GM12874 (cell line): ENCODE measurements at regions not wholly inside any gene's neighbourhood (a gene's known extent, or its start where the extent isn't known, plus 50 kb on each side); places are given as distances from the start of the nearest gene placed in this dataset.

ENCODE experiments used
- TF ChIP-seq, protein P1 (sequence below): IDR thresholded peaks from 2 replicates; pipeline ENCODE4 v1.5.1; 2011; ENCODE audit warnings: low read depth, mild to moderate bottlenecking, control low read depth, low read length, moderate library complexity; ENCODE audit not compliant: insufficient read depth

GRCh38 chr6:108739496-108740330 is 108.5 kb upstream of the ARMC2 start:
- TF ChIP-seq, protein P1, sequence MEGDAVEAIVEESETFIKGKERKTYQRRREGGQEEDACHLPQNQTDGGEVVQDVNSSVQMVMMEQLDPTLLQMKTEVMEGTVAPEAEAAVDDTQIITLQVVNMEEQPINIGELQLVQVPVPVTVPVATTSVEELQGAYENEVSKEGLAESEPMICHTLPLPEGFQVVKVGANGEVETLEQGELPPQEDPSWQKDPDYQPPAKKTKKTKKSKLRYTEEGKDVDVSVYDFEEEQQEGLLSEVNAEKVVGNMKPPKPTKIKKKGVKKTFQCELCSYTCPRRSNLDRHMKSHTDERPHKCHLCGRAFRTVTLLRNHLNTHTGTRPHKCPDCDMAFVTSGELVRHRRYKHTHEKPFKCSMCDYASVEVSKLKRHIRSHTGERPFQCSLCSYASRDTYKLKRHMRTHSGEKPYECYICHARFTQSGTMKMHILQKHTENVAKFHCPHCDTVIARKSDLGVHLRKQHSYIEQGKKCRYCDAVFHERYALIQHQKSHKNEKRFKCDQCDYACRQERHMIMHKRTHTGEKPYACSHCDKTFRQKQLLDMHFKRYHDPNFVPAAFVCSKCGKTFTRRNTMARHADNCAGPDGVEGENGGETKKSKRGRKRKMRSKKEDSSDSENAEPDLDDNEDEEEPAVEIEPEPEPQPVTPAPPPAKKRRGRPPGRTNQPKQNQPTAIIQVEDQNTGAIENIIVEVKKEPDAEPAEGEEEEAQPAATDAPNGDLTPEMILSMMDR, result no peak

- TF ChIP-seq, protein P1, result no peak
These were observed 106.8 kb upstream of the ARMC2 start for GRCh38 chr6:108741331-108741989.

DNA sequence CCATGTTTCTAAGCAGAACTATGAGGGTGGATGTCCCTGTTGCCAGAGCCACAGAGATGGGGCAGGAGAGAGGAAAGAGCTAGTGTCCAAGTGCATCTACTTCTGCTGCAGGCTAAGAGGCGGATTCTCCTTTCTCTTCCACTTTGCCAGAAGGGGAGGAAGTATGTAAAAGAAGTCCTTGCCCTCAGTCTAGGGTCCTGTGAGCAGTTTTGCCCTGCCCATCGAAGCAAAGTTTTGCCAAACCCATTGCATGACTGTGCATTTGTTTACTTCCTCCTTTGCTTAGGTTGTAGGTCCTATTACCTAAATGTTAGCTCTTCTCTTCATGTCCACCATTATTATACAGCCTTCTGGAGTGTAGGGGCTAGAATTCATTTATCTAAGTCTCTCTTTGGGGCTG is 106.2 kb upstream of the ARMC2 start:
- TF ChIP-seq, protein P1, result no peak

DNA sequence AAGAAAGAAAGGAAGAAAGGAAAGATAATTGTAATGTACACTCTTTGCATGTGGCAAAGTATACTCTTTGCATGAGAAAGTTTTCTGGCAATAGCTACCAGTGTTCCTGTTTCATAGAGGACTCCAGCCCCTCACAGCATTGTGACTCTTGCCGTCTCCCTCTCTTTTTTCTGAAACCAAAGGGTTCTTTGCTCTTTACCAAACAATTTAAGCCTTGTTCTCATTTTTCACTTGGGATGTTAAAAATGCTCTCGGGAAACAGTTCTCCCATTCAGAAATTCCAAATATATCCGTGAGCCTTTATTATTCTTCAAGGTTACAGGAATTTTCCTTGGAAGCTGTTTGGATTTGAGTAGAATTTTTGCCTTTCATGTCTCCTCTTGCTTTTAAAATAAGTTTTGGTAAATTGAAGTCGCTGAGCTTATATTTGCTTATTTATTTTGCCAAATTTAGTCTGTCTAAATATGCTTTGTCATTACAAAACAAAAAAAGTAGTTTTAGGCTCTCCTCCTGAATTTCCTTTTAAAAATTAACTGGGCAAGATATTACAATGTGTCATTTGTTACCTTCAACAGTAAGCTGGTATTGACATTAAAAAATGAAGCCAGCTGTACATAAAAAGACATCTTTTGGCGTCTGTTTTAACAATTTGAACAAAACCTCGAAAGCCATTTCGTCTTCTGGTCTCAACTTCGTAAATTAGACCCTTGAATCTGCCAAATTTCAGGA is 103.8 kb upstream of the ARMC2 start:
- TF ChIP-seq, protein P1, result no peak

- TF ChIP-seq, protein P1, result no peak
These were observed 103.2 kb upstream of the ARMC2 start for GRCh38 chr6:108744996-108745395.

GRCh38 chr6:108745664-108746336 is 102.4 kb upstream of the ARMC2 start:
- TF ChIP-seq, protein P1, result no peak

DNA sequence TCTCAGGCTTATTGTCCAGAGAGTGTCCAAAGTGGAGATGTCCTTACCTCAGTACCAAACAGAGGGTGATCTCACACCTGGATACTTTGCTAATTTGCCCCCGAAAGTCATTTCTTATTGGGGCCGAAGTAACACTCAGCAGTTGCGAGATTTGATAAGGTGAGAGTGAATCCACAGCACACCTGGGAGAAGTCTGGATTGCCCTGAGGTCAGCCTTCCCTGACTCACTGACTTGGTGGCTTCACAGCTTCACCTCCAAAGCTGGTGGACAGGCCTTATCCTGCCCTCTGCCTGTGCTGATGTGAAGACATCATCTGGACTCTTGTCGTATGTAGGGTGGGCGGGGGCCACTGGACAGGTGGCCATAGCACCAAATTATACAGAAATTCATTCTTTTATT is 101.9 kb upstream of the ARMC2 start:
- TF ChIP-seq, protein P1, result no peak
